Neural cell (in vitro differentiated cells): ENCODE measurements at regions not wholly inside any gene's neighbourhood (a gene's known extent, or its start where the extent isn't known, plus 50 kb on each side); places are given as distances from the start of the nearest gene placed in this dataset.

Experiments
- H2AFZ ChIP-seq: fragments of 200-600, 300-800 bp; sonication (generic), shearing (Covaris generic); 2 replicates; pipeline ENCODE4 v1.6.0; 2014; ENCODE audit warnings: low read depth, mild to moderate bottlenecking, antibody characterized with exemption, low read length, moderate library complexity
- H3F3A ChIP-seq: fragments of 200-600 bp; shearing (Covaris generic); 2 replicates; pipeline ENCODE4 v1.6.1; 2016; ENCODE audit warnings: mild to moderate bottlenecking, moderate library complexity, mixed read lengths, antibody characterized with exemption, low read length; ENCODE audit not compliant: insufficient read depth, poor library complexity, severe bottlenecking
- H3K27ac ChIP-seq: fragments of 200-600, 300-800 bp; sonication (generic), shearing (Covaris generic); 2 replicates; pipeline ENCODE4 v1.5.1; 2014; ENCODE audit warnings: mild to moderate bottlenecking, low read length, moderate library complexity
- H3K27me3 ChIP-seq: fragments of 300-800, 200-600 bp; sonication (generic), shearing (Covaris generic); 2 replicates; pipeline ENCODE4 v1.6.0; 2014; ENCODE audit warnings: mild to moderate bottlenecking, low read depth, low read length, moderate library complexity; ENCODE audit not compliant: insufficient read depth
- H3K36me3 ChIP-seq: fragments of 300-800, 200-600 bp; sonication (generic), shearing (Covaris generic); 2 replicates; pipeline ENCODE4 v1.5.1; 2014; ENCODE audit warnings: mild to moderate bottlenecking, antibody characterized with exemption, low read length, moderate library complexity; ENCODE audit not compliant: insufficient read depth
- H3K4me2 ChIP-seq: fragments of 300-800, 200-600 bp; sonication (generic), shearing (Covaris generic); 2 replicates; pipeline ENCODE4 v1.6.0; 2014; ENCODE audit warnings: mild to moderate bottlenecking, low read length
- H3K4me3 ChIP-seq: fragments of 300-800, 200-600 bp; sonication (generic), shearing (Covaris generic); 2 replicates; pipeline ENCODE4 v1.5.1; 2014; ENCODE audit warnings: mild to moderate bottlenecking, low read length, moderate library complexity
- H3K79me2 ChIP-seq: fragments of 200-600 bp; shearing (Covaris generic); replicated peaks from 2 replicates; pipeline ENCODE4 v1.6.0; 2014; ENCODE audit warnings: mild to moderate bottlenecking, low read length, moderate library complexity; ENCODE audit not compliant: insufficient read depth
- H3K9ac ChIP-seq: fragments of 300-800, 200-600 bp; sonication (generic), shearing (Covaris generic); 2 replicates; pipeline ENCODE4 v1.6.1; 2016; ENCODE audit warnings: mild to moderate bottlenecking, low read length, mixed read lengths
- H3K9me2 ChIP-seq: fragments of 200-600 bp; shearing (Covaris generic); 2 replicates; pipeline ENCODE4 v1.6.1; 2016; ENCODE audit warnings: mild to moderate bottlenecking, low read length, mixed read lengths; ENCODE audit not compliant: insufficient read depth
- H3K9me3 ChIP-seq: fragments of 200-600, 300-800 bp; sonication (generic), shearing (Covaris generic); 2 replicates; pipeline ENCODE4 v1.6.1; 2016; ENCODE audit warnings: mild to moderate bottlenecking, mixed run types, low read length, moderate library complexity, mixed read lengths
- H4K20me1 ChIP-seq: fragments of 200-600 bp; shearing (Covaris generic); 2 replicates; pipeline ENCODE4 v1.6.1; 2016; ENCODE audit warnings: mild to moderate bottlenecking, mixed run types; ENCODE audit not compliant: insufficient read depth
- EP300 ChIP-seq: fragments of 450-650 bp; conservative IDR thresholded peaks from 2 replicates; pipeline ENCODE4 v1.6.1; 2014; ENCODE audit warnings: antibody characterized with exemption, mild to moderate bottlenecking, moderate library complexity; ENCODE audit not compliant: poor library complexity, severe bottlenecking
- EZH2 ChIP-seq: fragments of 200-600, 300-800 bp; shearing (Covaris generic), sonication (generic); IDR thresholded peaks from 2 replicates; pipeline ENCODE4 v1.6.1; 2014; ENCODE audit warnings: antibody characterized with exemption, low read length, borderline replicate concordance, mild to moderate bottlenecking; ENCODE audit not compliant: insufficient read depth, poor library complexity, severe bottlenecking
- MXI1 ChIP-seq: fragments of 450-650 bp; conservative IDR thresholded peaks from 2 replicates; pipeline ENCODE4 v1.6.1; 2014; ENCODE audit warnings: antibody characterized with exemption, mild to moderate bottlenecking; ENCODE audit not compliant: poor library complexity, severe bottlenecking
- POLR2AphosphoS5 ChIP-seq: IDR thresholded peaks from 2 replicates; pipeline ENCODE4 v1.6.1; 2012
- RAD21 ChIP-seq: fragments of 450-650 bp; conservative IDR thresholded peaks from 2 replicates; pipeline ENCODE4 v1.6.1; 2014; ENCODE audit warnings: antibody characterized with exemption, mild to moderate bottlenecking, moderate library complexity
- SMC3 ChIP-seq: fragments of 450-650 bp; conservative IDR thresholded peaks from 2 replicates; pipeline ENCODE4 v1.6.1; 2014; ENCODE audit warnings: antibody characterized with exemption, mild to moderate bottlenecking, moderate library complexity; ENCODE audit not compliant: poor library complexity
- TAF1 ChIP-seq: IDR thresholded peaks from 2 replicates; pipeline ENCODE4 v1.6.1; 2012; ENCODE audit warnings: low read depth
- TF ChIP-seq, protein P1 (sequence below): fragments of 450-650 bp; IDR thresholded peaks from 2 replicates; pipeline ENCODE4 v1.5.1; 2014; ENCODE audit warnings: antibody characterized with exemption, mild to moderate bottlenecking, moderate library complexity; ENCODE audit not compliant: poor library complexity, severe bottlenecking
- TF ChIP-seq, protein P2 (sequence below): IDR thresholded peaks from 2 replicates; pipeline ENCODE4 v1.6.1; 2012; ENCODE audit warnings: borderline replicate concordance

DNA sequence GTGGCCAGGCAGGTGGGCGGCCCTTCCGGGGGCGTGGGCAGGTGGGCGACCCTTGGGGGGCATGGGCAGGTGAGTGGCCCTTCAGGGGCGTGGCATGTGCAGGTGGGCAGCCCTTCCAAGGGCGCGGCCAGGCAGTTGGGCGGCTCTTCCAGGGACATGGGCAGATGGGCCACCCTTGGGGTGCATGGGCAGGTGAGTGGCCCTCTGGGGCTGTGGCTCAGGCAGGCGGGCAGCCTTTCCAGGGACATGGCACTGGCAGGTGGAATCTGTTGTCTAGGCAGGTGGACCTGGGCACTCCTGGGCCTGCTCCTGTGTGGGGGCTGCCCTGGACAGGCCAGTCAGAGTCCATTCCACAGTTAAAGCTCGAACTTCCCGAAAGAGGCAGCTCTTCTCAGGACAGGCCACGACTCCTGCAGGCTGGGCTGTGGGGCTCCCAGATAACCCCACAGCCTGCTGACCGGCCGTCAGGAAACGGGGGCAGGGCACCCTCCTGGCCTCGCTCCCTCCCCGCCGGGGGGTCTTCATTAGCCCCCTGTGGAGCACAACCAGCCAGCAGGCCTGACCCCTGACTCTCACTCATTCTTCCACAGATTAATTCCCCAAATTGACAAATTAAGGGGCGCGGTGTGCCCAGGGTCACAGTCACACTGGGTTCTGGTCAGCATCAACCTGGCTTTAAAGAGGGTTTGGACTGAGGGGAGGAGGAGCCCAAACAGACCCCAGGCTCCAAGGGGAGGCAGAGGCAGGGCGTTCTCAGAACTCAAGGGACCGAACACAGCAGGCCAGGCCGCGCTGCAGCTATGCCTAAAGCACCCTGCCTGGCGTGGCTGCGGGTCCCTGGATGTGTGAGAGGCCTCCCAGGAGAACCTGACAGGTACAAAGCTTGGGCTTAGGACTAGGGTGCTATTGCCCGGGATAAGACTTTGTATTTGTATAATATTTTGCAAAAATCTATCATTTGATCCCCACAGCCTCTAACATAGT, 130.0 kb downstream of the DLL1 start:
- H3K79me2 ChIP-seq: no peaks in the 10 kb centered on the region

DNA sequence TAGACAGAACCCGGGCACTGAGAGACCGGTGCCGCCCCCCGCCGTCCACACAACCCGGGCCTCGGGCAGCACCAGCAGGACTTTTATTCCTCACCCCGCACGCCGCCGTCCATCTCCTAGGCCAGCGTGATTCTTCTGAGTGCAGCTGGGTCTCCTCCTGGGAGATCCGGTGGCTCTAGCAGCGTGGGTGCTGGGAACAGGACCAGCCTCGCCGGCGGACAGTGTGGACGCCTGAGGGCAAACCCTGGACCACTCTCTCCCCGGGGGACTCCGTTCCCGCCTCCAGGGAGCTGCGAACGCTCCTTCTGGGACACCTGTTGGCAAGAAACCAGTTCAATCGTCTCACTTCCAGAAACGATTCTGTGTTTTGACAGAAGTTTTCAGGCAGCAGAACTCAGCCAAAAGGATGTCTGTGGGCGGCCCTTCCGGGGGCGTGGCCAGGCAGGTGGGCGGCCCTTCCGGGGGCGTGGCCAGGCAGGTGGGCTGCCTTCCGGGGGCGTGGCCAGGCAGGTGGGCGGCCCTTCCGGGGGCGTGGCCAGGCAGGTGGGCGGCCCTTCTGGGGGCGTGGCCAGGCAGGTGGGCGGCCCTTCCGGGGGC, 130.7 kb downstream of the DLL1 start:
- H3K36me3 ChIP-seq: no peaks in the 10 kb centered on the region
- no peaks in the 10 kb centered on the region for H3K27me3 ChIP-seq
- no peaks in the 10 kb centered on the region for H4K20me1 ChIP-seq
- H3K9ac ChIP-seq: no peak overlapping the region
- no peak overlapping the region for H3K27ac ChIP-seq
- no peak overlapping the region for H2AFZ ChIP-seq
- H3K9me2 ChIP-seq: no peaks in the 10 kb centered on the region
- no peak for TF ChIP-seq EZH2
- no peaks in the 10 kb centered on the region for H3K9me3 ChIP-seq
- H3K79me2 ChIP-seq: no peaks in the 10 kb centered on the region
- H3K4me3 ChIP-seq: no peak overlapping the region
- H3F3A ChIP-seq: no peaks in the 10 kb centered on the region
- no peak overlapping the region for H3K4me2 ChIP-seq

More for the DNA sequence above, 130.0 kb downstream of the DLL1 start:
- H3K9me2 ChIP-seq: no peaks in the 10 kb centered on the region
- no peak overlapping the region for H3K4me3 ChIP-seq
- H2AFZ ChIP-seq: no peak overlapping the region
- H3K27me3 ChIP-seq: no peaks in the 10 kb centered on the region
- H3K4me2 ChIP-seq: no peak overlapping the region
- H4K20me1 ChIP-seq: no peaks in the 10 kb centered on the region
- H3K27ac ChIP-seq: no peak overlapping the region
- no peak overlapping the region for H3K9ac ChIP-seq
- H3F3A ChIP-seq: no peaks in the 10 kb centered on the region
- H3K36me3 ChIP-seq: no peaks in the 10 kb centered on the region
- H3K9me3 ChIP-seq: no peaks in the 10 kb centered on the region
- TF ChIP-seq, protein P1, sequence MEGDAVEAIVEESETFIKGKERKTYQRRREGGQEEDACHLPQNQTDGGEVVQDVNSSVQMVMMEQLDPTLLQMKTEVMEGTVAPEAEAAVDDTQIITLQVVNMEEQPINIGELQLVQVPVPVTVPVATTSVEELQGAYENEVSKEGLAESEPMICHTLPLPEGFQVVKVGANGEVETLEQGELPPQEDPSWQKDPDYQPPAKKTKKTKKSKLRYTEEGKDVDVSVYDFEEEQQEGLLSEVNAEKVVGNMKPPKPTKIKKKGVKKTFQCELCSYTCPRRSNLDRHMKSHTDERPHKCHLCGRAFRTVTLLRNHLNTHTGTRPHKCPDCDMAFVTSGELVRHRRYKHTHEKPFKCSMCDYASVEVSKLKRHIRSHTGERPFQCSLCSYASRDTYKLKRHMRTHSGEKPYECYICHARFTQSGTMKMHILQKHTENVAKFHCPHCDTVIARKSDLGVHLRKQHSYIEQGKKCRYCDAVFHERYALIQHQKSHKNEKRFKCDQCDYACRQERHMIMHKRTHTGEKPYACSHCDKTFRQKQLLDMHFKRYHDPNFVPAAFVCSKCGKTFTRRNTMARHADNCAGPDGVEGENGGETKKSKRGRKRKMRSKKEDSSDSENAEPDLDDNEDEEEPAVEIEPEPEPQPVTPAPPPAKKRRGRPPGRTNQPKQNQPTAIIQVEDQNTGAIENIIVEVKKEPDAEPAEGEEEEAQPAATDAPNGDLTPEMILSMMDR: no peak
- TF ChIP-seq RAD21 (no peak), EZH2 (no peak), EP300 (no peak), POLR2AphosphoS5 (no peak), TAF1 (no peak), SMC3 (no peak), MXI1 (no peak)
- TF ChIP-seq, protein P2, sequence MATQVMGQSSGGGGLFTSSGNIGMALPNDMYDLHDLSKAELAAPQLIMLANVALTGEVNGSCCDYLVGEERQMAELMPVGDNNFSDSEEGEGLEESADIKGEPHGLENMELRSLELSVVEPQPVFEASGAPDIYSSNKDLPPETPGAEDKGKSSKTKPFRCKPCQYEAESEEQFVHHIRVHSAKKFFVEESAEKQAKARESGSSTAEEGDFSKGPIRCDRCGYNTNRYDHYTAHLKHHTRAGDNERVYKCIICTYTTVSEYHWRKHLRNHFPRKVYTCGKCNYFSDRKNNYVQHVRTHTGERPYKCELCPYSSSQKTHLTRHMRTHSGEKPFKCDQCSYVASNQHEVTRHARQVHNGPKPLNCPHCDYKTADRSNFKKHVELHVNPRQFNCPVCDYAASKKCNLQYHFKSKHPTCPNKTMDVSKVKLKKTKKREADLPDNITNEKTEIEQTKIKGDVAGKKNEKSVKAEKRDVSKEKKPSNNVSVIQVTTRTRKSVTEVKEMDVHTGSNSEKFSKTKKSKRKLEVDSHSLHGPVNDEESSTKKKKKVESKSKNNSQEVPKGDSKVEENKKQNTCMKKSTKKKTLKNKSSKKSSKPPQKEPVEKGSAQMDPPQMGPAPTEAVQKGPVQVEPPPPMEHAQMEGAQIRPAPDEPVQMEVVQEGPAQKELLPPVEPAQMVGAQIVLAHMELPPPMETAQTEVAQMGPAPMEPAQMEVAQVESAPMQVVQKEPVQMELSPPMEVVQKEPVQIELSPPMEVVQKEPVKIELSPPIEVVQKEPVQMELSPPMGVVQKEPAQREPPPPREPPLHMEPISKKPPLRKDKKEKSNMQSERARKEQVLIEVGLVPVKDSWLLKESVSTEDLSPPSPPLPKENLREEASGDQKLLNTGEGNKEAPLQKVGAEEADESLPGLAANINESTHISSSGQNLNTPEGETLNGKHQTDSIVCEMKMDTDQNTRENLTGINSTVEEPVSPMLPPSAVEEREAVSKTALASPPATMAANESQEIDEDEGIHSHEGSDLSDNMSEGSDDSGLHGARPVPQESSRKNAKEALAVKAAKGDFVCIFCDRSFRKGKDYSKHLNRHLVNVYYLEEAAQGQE: no peak
